HPDE6-E6E7 (cell line): ENCODE measurements at regions not wholly inside any gene's neighbourhood (a gene's known extent, or its start where the extent isn't known, plus 50 kb on each side); places are given as distances from the start of the nearest gene placed in this dataset.

ENCODE experiments used
- DNase-seq: peaks from one replicate; pipeline ENCODE4 v3.0.0; 2011; ENCODE audit warnings: missing footprints; ENCODE audit errors: extremely low spot score

GRCh38 chr3:104988496-104988895, 378.2 kb upstream of the ALCAM start:
- DNase-seq: no peak

GRCh38 chr3:104989878-104990277, 376.8 kb upstream of the ALCAM start:
- DNase-seq: no peak

- no peak for DNase-seq
Observed at GRCh38 chr3:104990758-104991157, 376.0 kb upstream of the ALCAM start.

- DNase-seq: no peak
Observed at GRCh38 chr3:104992676-104993075, 374.0 kb upstream of the ALCAM start.

GRCh38 chr3:105006164-105006563, 360.5 kb upstream of the ALCAM start:
- DNase-seq: no peak

- DNase-seq: no peak
Observed at GRCh38 chr3:105013657-105014056, 353.1 kb upstream of the ALCAM start.

- DNase-seq: no peak
Observed at GRCh38 chr3:105014631-105015030, 352.1 kb upstream of the ALCAM start.

GRCh38 chr3:105022813-105023212, 343.9 kb upstream of the ALCAM start:
- DNase-seq: no peak

GRCh38 chr3:105030211-105030610, 336.5 kb upstream of the ALCAM start:
- DNase-seq: no peak

- DNase-seq: no peak
Observed at GRCh38 chr3:105032541-105032940, 334.2 kb upstream of the ALCAM start.

- no peak for DNase-seq
Observed at GRCh38 chr3:105033081-105033480, 333.6 kb upstream of the ALCAM start.

- DNase-seq: no peak
Observed at GRCh38 chr3:105039004-105039403, 327.7 kb upstream of the ALCAM start.

GRCh38 chr3:105040026-105040622, 326.6 kb upstream of the ALCAM start:
- DNase-seq: no peak

- DNase-seq: no peak
Observed at GRCh38 chr3:105042586-105042985, 324.1 kb upstream of the ALCAM start.

GRCh38 chr3:105051111-105051510, 315.6 kb upstream of the ALCAM start:
- no peak for DNase-seq

GRCh38 chr3:105051972-105052371, 314.7 kb upstream of the ALCAM start:
- no peak for DNase-seq

GRCh38 chr3:105062853-105063252, 303.9 kb upstream of the ALCAM start:
- no peak for DNase-seq

- DNase-seq: no peak
Observed at GRCh38 chr3:105065895-105066839, 300.5 kb upstream of the ALCAM start.

- DNase-seq: no peak
Observed at GRCh38 chr3:105067361-105067760, 299.3 kb upstream of the ALCAM start.

GRCh38 chr3:105077060-105077822, 289.5 kb upstream of the ALCAM start:
- no peak for DNase-seq

- no peak for DNase-seq
Observed at GRCh38 chr3:105083945-105084344, 282.8 kb upstream of the ALCAM start.

GRCh38 chr3:105085506-105085905, 281.2 kb upstream of the ALCAM start:
- DNase-seq: no peak
